Tibial artery (tissue), 4 donors: ENCODE measurements at regions not wholly inside any gene's neighbourhood (a gene's known extent, or its start where the extent isn't known, plus 50 kb on each side); places are given as distances from the start of the nearest gene placed in this dataset.

Experiments
- DNase-seq, 2 donors: peaks; one replicate each; pipeline ENCODE4 v3.0.0-alpha.2; 2019
- H3K27ac ChIP-seq, 2 donors: fragments of 200-600 bp; sonication (generic) in 1 of 2; 1 replicate in 1 of 2; 2 replicates in 1 of 2; pipeline ENCODE4 v1.5.1; 2018 to 2019; ENCODE audit warnings: mild to moderate bottlenecking in 1 of 2
- H3K27me3 ChIP-seq, 2 donors: fragments of 200-600 bp; sonication (generic) in 1 of 2; one replicate each; pipeline versions ENCODE4 v1.5.1 to v1.6.0; 2016 to 2019
- H3K36me3 ChIP-seq, 3 donors: fragments of 200-600 bp; sonication (generic) in 2 of 3; one replicate each; pipeline ENCODE4 v1.5.1; 2016 to 2019; ENCODE audit warnings: mild to moderate bottlenecking in 2 of 3
- H3K4me1 ChIP-seq, 4 donors: fragments of 200-600 bp; sonication (generic) in 2 of 4; 1 replicate in 3 of 4; 2 replicates in 1 of 4; pipeline ENCODE4 v1.5.1; 2016 to 2019
- H3K4me3 ChIP-seq, 2 donors: fragments of 200-600 bp; sonication (generic) in 1 of 2; 1 replicate in 1 of 2; 2 replicates in 1 of 2; pipeline ENCODE4 v1.5.1; 2018 to 2019; ENCODE audit warnings: mild to moderate bottlenecking in 2 of 2
- H3K9me3 ChIP-seq, 3 donors: fragments of 200-600 bp; sonication (generic) in 1 of 3; one replicate each; pipeline ENCODE4 v1.5.1; 2016 to 2019
- CTCF ChIP-seq, 2 experiments: fragments of 200-600 bp in 1 of 2; fragments of 450-650 bp in 1 of 2; IDR thresholded peaks; one replicate each; pipeline ENCODE4 v1.5.1; 2017 to 2019; ENCODE audit warnings: antibody characterized with exemption in 2 of 2, mild to moderate bottlenecking in 1 of 2, moderate library complexity in 1 of 2
- intact Hi-C: fragments of 100-400 bp; cut with DNase I; formaldehyde crosslinking; loops from one replicate; pipeline ENCODE4 v1.15.0; 2023; ENCODE audit warnings: low total_unique reads

GRCh38 chr18:65516209-65516608 lies 234.6 kb upstream of the CDH7 start:
- Histone ChIP-seq H3K27ac (no peak overlapping the region), H3K9me3 (no peaks in the 10 kb centered on the region), H3K4me3 (no peak overlapping the region), H3K27me3 (no peaks in the 10 kb centered on the region), H3K4me1 (no peaks in the 10 kb centered on the region), H3K36me3 (no peaks in the 10 kb centered on the region)
- no peak for DNase-seq
- intact Hi-C loops, result no loop called here
- TF ChIP-seq CTCF (IDR thresholded peaks at IDR 0.05), result no peak

GRCh38 chr18:65498605-65499004 lies 252.2 kb upstream of the CDH7 start:
- no peak overlapping the region for H3K27ac ChIP-seq
- no peak for DNase-seq
- no peak overlapping the region for H3K4me3 ChIP-seq
- no peaks in the 10 kb centered on the region for H3K36me3 ChIP-seq
- H3K27me3 ChIP-seq, result no peaks in the 10 kb centered on the region
- H3K4me1 ChIP-seq, result no peaks in the 10 kb centered on the region
- no peak for TF ChIP-seq CTCF (IDR thresholded peaks at IDR 0.05)
- intact Hi-C loops, result no loop called here
- H3K9me3 ChIP-seq, result no peaks in the 10 kb centered on the region

GRCh38 chr18:65487569-65487968 lies 263.2 kb upstream of the CDH7 start:
- intact Hi-C loops, result no loop called here
- H3K27me3 ChIP-seq, result no peaks in the 10 kb centered on the region
- DNase-seq, result no peak
- no peak for TF ChIP-seq CTCF (IDR thresholded peaks at IDR 0.05)
- no peaks in the 10 kb centered on the region for H3K4me1 ChIP-seq
- H3K9me3 ChIP-seq, result no peaks in the 10 kb centered on the region
- no peak overlapping the region for H3K4me3 ChIP-seq
- no peak overlapping the region for H3K27ac ChIP-seq
- H3K36me3 ChIP-seq, result no peaks in the 10 kb centered on the region

DNA sequence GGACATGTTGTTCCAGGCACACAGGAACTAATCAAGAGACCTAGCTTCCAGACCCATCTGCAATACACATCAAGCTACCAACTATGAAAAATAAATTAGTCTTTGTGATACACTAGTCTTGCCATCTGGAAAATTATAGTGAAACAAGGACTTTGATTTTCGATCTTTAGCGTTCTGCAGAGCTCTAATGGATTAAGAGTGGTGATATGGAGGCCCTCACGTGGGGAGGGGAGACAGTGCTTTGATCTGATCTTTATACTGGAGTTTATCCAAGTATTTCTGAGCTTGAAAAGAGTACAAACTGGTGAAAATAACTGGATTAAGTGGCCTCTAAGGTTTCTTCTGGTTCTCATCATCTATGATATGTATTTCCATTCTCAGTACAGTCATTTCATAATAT lies 273.4 kb upstream of the CDH7 start:
- Histone ChIP-seq H3K9me3 (no peaks in the 10 kb centered on the region), H3K36me3 (no peaks in the 10 kb centered on the region), H3K4me3 (no peak overlapping the region), H3K27ac (no peak overlapping the region), H3K4me1 (no peaks in the 10 kb centered on the region), H3K27me3 (no peaks in the 10 kb centered on the region)
- intact Hi-C loops, result no loop called here
- TF ChIP-seq CTCF (IDR thresholded peaks at IDR 0.05), result no peak
- DNase-seq, result no peak

DNA sequence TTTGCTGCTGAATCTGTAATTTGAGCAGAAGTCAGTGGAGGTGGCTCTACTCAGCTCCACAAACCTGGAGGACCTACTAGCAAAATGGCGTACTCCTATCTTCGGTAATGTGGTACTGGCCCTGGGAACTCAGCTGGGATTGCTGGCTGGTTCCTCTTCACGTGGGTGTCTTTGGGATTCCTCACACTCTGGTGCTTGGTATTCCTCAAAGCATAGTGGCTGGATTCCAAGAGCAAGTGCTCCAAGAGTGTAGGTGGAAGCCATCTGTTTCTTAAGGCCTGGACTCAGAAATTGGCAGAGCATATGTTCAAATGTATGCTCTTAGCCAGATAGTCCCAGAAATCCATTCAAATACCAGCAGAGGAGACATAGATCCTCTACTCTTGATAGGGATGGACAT lies 281.9 kb upstream of the CDH7 start:
- DNase-seq, result no peak
- intact Hi-C loops, result no loop called here
- Histone ChIP-seq H3K4me3 (no peak overlapping the region), H3K27ac (no peak overlapping the region), H3K27me3 (no peaks in the 10 kb centered on the region), H3K9me3 (no peaks in the 10 kb centered on the region), H3K36me3 (no peaks in the 10 kb centered on the region), H3K4me1 (no peaks in the 10 kb centered on the region)
- TF ChIP-seq CTCF (IDR thresholded peaks at IDR 0.05), result no peak

DNA sequence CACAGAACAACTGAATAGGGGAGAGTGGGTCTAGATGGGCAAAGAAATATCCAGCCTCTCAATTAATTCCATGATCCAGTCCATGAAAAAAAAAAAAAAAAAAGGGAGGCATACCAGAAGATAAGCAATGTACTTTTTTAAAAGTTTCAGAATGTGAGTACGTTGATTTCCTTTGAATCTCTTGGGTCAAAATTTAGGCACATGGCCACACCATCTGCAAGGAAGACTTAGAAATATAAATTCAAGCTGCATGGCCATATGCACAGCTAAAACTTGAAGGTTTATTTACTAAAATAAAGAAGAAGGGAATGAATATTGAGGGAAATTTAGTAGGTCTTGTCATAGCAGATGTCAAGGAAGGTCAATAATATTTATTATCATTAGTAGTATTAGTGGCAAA lies 286.5 kb upstream of the CDH7 start:
- Histone ChIP-seq H3K4me3 (no peak overlapping the region), H3K27me3 (no peaks in the 10 kb centered on the region), H3K27ac (no peak overlapping the region), H3K9me3 (no peaks in the 10 kb centered on the region), H3K4me1 (no peaks in the 10 kb centered on the region), H3K36me3 (no peaks in the 10 kb centered on the region)
- intact Hi-C loops, result no loop called here
- no peak for DNase-seq
- TF ChIP-seq CTCF (IDR thresholded peaks at IDR 0.05), result no peak
